Liver (tissue), 3 donors: ENCODE measurements at regions not wholly inside any gene's neighbourhood (a gene's known extent, or its start where the extent isn't known, plus 50 kb on each side); places are given as distances from the start of the nearest gene placed in this dataset.

Experiments used
- FOXA1 ChIP-seq: IDR thresholded peaks from 2 replicates; pipeline ENCODE4 v1.6.1; 2016; ENCODE audit warnings: antibody characterized with exemption
- HNF4G ChIP-seq: IDR thresholded peaks from 2 replicates; pipeline ENCODE4 v1.6.1; 2016; ENCODE audit warnings: antibody characterized with exemption
- SP1 ChIP-seq: IDR thresholded peaks from 2 replicates; pipeline ENCODE4 v1.6.1; 2018; ENCODE audit warnings: antibody characterized with exemption, mild to moderate bottlenecking
- TAF1 ChIP-seq: conservative IDR thresholded peaks from 2 replicates; pipeline ENCODE4 v1.6.1; 2016; ENCODE audit warnings: antibody characterized with exemption, mild to moderate bottlenecking
- TF ChIP-seq, protein P1 (sequence below): fragments of 150-350 bp; IDR thresholded peaks from 2 replicates; pipeline ENCODE4 v1.5.1; 2017; ENCODE audit warnings: improper control_type of control experiment, low read depth, low read length; ENCODE audit not compliant: missing input control
- TF ChIP-seq, protein P2 (sequence below): IDR thresholded peaks from 2 replicates; pipeline ENCODE4 v1.6.1; 2016; ENCODE audit warnings: antibody characterized with exemption
- TF ChIP-seq, protein P3 (sequence below): IDR thresholded peaks from 2 replicates; pipeline ENCODE4 v1.6.1; 2016; ENCODE audit warnings: antibody characterized with exemption, mild to moderate bottlenecking
- TF ChIP-seq, protein P4 (sequence below): IDR thresholded peaks from 2 replicates; pipeline ENCODE4 v1.6.1; 2016; ENCODE audit warnings: antibody characterized with exemption
- TF ChIP-seq, protein P5 (sequence below): IDR thresholded peaks from 2 replicates; pipeline ENCODE4 v1.6.1; 2016; ENCODE audit warnings: antibody characterized with exemption
- donor health status: healthy.
- donor health status: healthy.

DNA sequence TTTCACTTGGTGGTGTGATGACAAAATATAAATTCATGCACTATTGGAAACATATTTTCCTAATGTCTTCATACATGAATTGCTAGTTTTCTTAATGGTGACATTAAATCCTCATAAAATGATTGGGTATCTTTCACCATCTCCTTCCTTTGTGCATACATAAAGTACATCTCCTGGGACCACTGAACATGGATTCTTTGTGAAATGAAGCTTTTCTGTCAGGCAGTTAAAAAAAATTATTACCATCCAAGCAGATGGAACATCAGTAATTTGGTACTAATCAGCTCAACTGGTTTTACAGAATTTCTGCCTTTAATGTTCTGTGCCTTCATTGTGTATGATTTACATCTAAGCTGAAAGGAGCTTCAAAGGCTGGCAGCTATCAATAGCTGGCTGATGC, 891.7 kb upstream of the SLC10A2 start:
- TF ChIP-seq, protein P1, sequence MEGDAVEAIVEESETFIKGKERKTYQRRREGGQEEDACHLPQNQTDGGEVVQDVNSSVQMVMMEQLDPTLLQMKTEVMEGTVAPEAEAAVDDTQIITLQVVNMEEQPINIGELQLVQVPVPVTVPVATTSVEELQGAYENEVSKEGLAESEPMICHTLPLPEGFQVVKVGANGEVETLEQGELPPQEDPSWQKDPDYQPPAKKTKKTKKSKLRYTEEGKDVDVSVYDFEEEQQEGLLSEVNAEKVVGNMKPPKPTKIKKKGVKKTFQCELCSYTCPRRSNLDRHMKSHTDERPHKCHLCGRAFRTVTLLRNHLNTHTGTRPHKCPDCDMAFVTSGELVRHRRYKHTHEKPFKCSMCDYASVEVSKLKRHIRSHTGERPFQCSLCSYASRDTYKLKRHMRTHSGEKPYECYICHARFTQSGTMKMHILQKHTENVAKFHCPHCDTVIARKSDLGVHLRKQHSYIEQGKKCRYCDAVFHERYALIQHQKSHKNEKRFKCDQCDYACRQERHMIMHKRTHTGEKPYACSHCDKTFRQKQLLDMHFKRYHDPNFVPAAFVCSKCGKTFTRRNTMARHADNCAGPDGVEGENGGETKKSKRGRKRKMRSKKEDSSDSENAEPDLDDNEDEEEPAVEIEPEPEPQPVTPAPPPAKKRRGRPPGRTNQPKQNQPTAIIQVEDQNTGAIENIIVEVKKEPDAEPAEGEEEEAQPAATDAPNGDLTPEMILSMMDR = no peak
- TF ChIP-seq, protein P2, sequence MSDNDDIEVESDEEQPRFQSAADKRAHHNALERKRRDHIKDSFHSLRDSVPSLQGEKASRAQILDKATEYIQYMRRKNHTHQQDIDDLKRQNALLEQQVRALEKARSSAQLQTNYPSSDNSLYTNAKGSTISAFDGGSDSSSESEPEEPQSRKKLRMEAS = no peak
- TF ChIP-seq FOXA1 (no peak), HNF4G (no peak), TAF1 (no peak), SP1 (no peak)
- TF ChIP-seq, protein P3, sequence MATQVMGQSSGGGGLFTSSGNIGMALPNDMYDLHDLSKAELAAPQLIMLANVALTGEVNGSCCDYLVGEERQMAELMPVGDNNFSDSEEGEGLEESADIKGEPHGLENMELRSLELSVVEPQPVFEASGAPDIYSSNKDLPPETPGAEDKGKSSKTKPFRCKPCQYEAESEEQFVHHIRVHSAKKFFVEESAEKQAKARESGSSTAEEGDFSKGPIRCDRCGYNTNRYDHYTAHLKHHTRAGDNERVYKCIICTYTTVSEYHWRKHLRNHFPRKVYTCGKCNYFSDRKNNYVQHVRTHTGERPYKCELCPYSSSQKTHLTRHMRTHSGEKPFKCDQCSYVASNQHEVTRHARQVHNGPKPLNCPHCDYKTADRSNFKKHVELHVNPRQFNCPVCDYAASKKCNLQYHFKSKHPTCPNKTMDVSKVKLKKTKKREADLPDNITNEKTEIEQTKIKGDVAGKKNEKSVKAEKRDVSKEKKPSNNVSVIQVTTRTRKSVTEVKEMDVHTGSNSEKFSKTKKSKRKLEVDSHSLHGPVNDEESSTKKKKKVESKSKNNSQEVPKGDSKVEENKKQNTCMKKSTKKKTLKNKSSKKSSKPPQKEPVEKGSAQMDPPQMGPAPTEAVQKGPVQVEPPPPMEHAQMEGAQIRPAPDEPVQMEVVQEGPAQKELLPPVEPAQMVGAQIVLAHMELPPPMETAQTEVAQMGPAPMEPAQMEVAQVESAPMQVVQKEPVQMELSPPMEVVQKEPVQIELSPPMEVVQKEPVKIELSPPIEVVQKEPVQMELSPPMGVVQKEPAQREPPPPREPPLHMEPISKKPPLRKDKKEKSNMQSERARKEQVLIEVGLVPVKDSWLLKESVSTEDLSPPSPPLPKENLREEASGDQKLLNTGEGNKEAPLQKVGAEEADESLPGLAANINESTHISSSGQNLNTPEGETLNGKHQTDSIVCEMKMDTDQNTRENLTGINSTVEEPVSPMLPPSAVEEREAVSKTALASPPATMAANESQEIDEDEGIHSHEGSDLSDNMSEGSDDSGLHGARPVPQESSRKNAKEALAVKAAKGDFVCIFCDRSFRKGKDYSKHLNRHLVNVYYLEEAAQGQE = no peak
- TF ChIP-seq, protein P4, sequence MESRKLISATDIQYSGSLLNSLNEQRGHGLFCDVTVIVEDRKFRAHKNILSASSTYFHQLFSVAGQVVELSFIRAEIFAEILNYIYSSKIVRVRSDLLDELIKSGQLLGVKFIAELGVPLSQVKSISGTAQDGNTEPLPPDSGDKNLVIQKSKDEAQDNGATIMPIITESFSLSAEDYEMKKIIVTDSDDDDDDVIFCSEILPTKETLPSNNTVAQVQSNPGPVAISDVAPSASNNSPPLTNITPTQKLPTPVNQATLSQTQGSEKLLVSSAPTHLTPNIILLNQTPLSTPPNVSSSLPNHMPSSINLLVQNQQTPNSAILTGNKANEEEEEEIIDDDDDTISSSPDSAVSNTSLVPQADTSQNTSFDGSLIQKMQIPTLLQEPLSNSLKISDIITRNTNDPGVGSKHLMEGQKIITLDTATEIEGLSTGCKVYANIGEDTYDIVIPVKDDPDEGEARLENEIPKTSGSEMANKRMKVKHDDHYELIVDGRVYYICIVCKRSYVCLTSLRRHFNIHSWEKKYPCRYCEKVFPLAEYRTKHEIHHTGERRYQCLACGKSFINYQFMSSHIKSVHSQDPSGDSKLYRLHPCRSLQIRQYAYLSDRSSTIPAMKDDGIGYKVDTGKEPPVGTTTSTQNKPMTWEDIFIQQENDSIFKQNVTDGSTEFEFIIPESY = no peak
- TF ChIP-seq, protein P5, sequence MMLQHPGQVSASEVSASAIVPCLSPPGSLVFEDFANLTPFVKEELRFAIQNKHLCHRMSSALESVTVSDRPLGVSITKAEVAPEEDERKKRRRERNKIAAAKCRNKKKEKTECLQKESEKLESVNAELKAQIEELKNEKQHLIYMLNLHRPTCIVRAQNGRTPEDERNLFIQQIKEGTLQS = no peak
